T-helper 2 cell treated with Interferon-gamma antibody and Interleukin-4, amounts not matched to agents 100 ng/mL and 5 ng/mL, for 36 hours (primary cell): ENCODE measurements at regions not wholly inside any gene's neighbourhood (a gene's known extent, or its start where the extent isn't known, plus 50 kb on each side); places are given as distances from the start of the nearest gene placed in this dataset.
"Not testable (repeated sequence)": the region's sequence is repeated elsewhere in the genome, so short reads cannot be mapped to it uniquely, and the experiment has no call there.

Experiments
- intact Hi-C: fragments of 100-400 bp; cut with micrococcal nuclease; formaldehyde crosslinking; loops from one replicate; pipeline ENCODE4 v1.15.1; 2023

GRCh38 chr16:56019274-56019673 lies 144.1 kb upstream of the CES5A start:
- intact Hi-C loops: no loop called here

- intact Hi-C loops: no loop called here
These were observed 138.9 kb upstream of the CES5A start for GRCh38 chr16:56013962-56014552.

- intact Hi-C loops: no loop called here
These were observed 137.3 kb upstream of the CES5A start for GRCh38 chr16:56012482-56012811.

- intact Hi-C loops: no loop called here
These were observed 136.8 kb upstream of the CES5A start for GRCh38 chr16:56011808-56012481.

GRCh38 chr16:56005958-56006357 lies 130.8 kb upstream of the CES5A start:
- intact Hi-C loops: no loop called here

- intact Hi-C loops: no loop called here
These were observed 124.5 kb upstream of the CES5A start for GRCh38 chr16:55999683-56000082.

GRCh38 chr16:55993088-55993487 lies 117.9 kb upstream of the CES5A start:
- intact Hi-C loops: no loop called here

GRCh38 chr16:55992551-55992950 lies 117.4 kb upstream of the CES5A start:
- intact Hi-C loops: no loop called here

- intact Hi-C loops: no loop called here
These were observed 116.7 kb upstream of the CES5A start for GRCh38 chr16:55991843-55992242.

- intact Hi-C loops: no loop called here
These were observed 114.4 kb upstream of the CES5A start for GRCh38 chr16:55989569-55989907.

- intact Hi-C loops: not testable (repeated sequence)
These were observed 113.8 kb upstream of the CES5A start for GRCh38 chr16:55988850-55989568.

- intact Hi-C loops: no loop called here
These were observed 112.8 kb upstream of the CES5A start for GRCh38 chr16:55988013-55988412.

- intact Hi-C loops: no loop called here
These were observed 107.4 kb upstream of the CES5A start for GRCh38 chr16:55982597-55982996.

- intact Hi-C loops: no loop called here
These were observed 106.4 kb upstream of the CES5A start for GRCh38 chr16:55981557-55981956.

GRCh38 chr16:55976815-55977214 lies 101.6 kb upstream of the CES5A start:
- intact Hi-C loops: no loop called here

- intact Hi-C loops: no loop called here
These were observed 96.3 kb upstream of the CES5A start for GRCh38 chr16:55971447-55971846.

GRCh38 chr16:55968221-55968620 lies 93.0 kb upstream of the CES5A start:
- intact Hi-C loops: no loop called here

- intact Hi-C loops: no loop called here
These were observed 89.8 kb upstream of the CES5A start for GRCh38 chr16:55964923-55965475.

- intact Hi-C loops: no loop called here
These were observed 80.7 kb upstream of the CES5A start for GRCh38 chr16:55955845-55956244.

GRCh38 chr16:55955424-55955823 lies 80.3 kb upstream of the CES5A start:
- intact Hi-C loops: no loop called here

- intact Hi-C loops: no loop called here
These were observed 79.7 kb upstream of the CES5A start for GRCh38 chr16:55954906-55955305.

- intact Hi-C loops: no loop called here
These were observed 74.3 kb upstream of the CES5A start for GRCh38 chr16:55949518-55949917.

- intact Hi-C loops: no loop called here
These were observed 73.1 kb upstream of the CES5A start for GRCh38 chr16:55948230-55948629.
